Astrocyte (in vitro differentiated cells and primary cell): ENCODE measurements at regions not wholly inside any gene's neighbourhood (a gene's known extent, or its start where the extent isn't known, plus 50 kb on each side); places are given as distances from the start of the nearest gene placed in this dataset.

Experiments
- DNase-seq: peaks from one replicate; pipeline ENCODE4 v3.0.0-alpha.2; 2010; ENCODE audit warnings: low read depth
- FAIRE-seq: peaks from 2 replicates; lab custom pipeline; 2011; peaks lifted over from hg19 to GRCh38; lab: Jason Lieb, UNC
- H2AFZ ChIP-seq: 2 replicates; pipeline ENCODE4 v1.6.0; 2012; ENCODE audit warnings: low read depth, low read length, inconsistent platforms
- H3K27ac ChIP-seq: 2 replicates; pipeline ENCODE4 v1.5.1; 2011; ENCODE audit warnings: low read depth, low read length, inconsistent platforms
- H3K27me3 ChIP-seq: 2 replicates; pipeline ENCODE4 v1.6.0; 2011; ENCODE audit warnings: low read length, inconsistent platforms; ENCODE audit not compliant: insufficient read depth
- H3K36me3 ChIP-seq: 2 replicates; pipeline ENCODE4 v1.5.1; 2011; ENCODE audit warnings: low read length, inconsistent platforms; ENCODE audit not compliant: insufficient read depth
- H3K4me1 ChIP-seq: 2 replicates; pipeline ENCODE4 v1.5.1; 2011; ENCODE audit warnings: low read length, inconsistent platforms; ENCODE audit not compliant: insufficient read depth
- H3K4me2 ChIP-seq: 2 replicates; pipeline ENCODE4 v1.6.0; 2012; ENCODE audit warnings: low read length, inconsistent platforms
- H3K4me3 ChIP-seq: 2 replicates; pipeline ENCODE4 v1.5.1; 2011; ENCODE audit warnings: low read depth, mild to moderate bottlenecking, low read length, inconsistent platforms; ENCODE audit not compliant: insufficient read depth
- H3K79me2 ChIP-seq: 2 replicates; pipeline ENCODE4 v1.6.0; 2012; ENCODE audit warnings: mild to moderate bottlenecking, low read length, inconsistent platforms; ENCODE audit not compliant: insufficient read depth
- H3K9ac ChIP-seq: 2 replicates; pipeline ENCODE4 v1.6.0; 2012; ENCODE audit warnings: mild to moderate bottlenecking, low read length, inconsistent platforms
- H3K9me3 ChIP-seq: 2 replicates; pipeline ENCODE4 v1.5.1; 2012; ENCODE audit warnings: low read depth, mild to moderate bottlenecking, low read length, inconsistent platforms; ENCODE audit not compliant: insufficient read depth
- H4K20me1 ChIP-seq: 2 replicates; pipeline ENCODE4 v1.6.0; 2012; ENCODE audit warnings: low read length, inconsistent platforms; ENCODE audit not compliant: insufficient read depth
- H3K27ac Mint-ChIP-seq: one replicate; pipeline ENCODE4 v1.8.0; 2021; ENCODE audit warnings: mild to moderate bottlenecking, mixed read lengths; ENCODE audit not compliant: unreplicated experiment
- H3K27me3 Mint-ChIP-seq: one replicate; pipeline ENCODE4 v1.8.0; 2021; ENCODE audit warnings: low read depth, mixed read lengths; ENCODE audit not compliant: unreplicated experiment
- H3K36me3 Mint-ChIP-seq: one replicate; pipeline ENCODE4 v1.8.0; 2021; ENCODE audit warnings: low read depth, mixed read lengths; ENCODE audit not compliant: unreplicated experiment
- H3K4me1 Mint-ChIP-seq: one replicate; pipeline ENCODE4 v1.8.0; 2021; ENCODE audit warnings: low read depth, mixed read lengths; ENCODE audit not compliant: unreplicated experiment
- H3K4me3 Mint-ChIP-seq: one replicate; pipeline ENCODE4 v1.8.0; 2021; ENCODE audit warnings: mild to moderate bottlenecking, moderate library complexity, mixed read lengths; ENCODE audit not compliant: unreplicated experiment
- H3K9me3 Mint-ChIP-seq: one replicate; pipeline ENCODE4 v1.8.0; 2021; ENCODE audit warnings: mild to moderate bottlenecking, mixed read lengths; ENCODE audit not compliant: unreplicated experiment
- EZH2 ChIP-seq: IDR thresholded peaks from 2 replicates; pipeline ENCODE4 v1.6.1; 2012; ENCODE audit warnings: mild to moderate bottlenecking, low read length, inconsistent platforms; ENCODE audit not compliant: insufficient read depth
- TF ChIP-seq, protein P1 (sequence below): IDR thresholded peaks from 2 replicates; pipeline ENCODE4 v1.5.1; 2011; ENCODE audit warnings: low read depth, mild to moderate bottlenecking, inconsistent platforms, low read length, moderate library complexity; ENCODE audit not compliant: insufficient read depth

DNA sequence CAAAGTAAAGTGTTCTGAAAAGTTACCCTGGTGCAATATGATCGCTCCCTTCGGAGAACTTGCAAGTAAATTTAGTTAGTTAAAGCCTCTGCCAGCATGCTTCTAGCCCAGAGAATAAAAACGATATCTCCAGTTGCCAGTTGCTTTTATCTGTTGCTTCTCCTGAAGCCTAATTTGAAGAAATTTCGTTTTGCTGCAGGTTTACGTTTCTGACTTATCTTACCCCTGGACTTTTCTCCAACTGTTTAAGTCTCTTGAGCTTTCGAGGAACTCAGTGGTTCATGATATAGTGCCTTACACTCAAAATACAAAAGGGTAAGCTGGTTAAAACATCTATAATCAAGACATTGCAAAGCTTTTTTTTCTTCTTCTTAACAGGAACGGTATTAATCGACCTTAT, 131.1 kb downstream of the FAM161A start:
- H3K27ac ChIP-seq: no peak overlapping the region
- no peaks in the 10 kb centered on the region for H3K27me3 Mint-ChIP-seq
- no peaks in the 10 kb centered on the region for H3K79me2 ChIP-seq
- no peak overlapping the region for H3K9ac ChIP-seq
- H3K4me2 ChIP-seq: no peak overlapping the region
- no peaks in the 10 kb centered on the region for H3K27me3 ChIP-seq
- H3K4me1 ChIP-seq: no peaks in the 10 kb centered on the region
- no peak overlapping the region for H3K4me3 ChIP-seq
- FAIRE-seq (no peak), DNase-seq (no peak)
- H3K9me3 ChIP-seq: no peaks in the 10 kb centered on the region
- H3K36me3 Mint-ChIP-seq: no peaks in the 10 kb centered on the region
- H3K4me1 Mint-ChIP-seq: peaks cover 7% of the 10 kb centered on the region
- no peak overlapping the region for H2AFZ ChIP-seq
- H3K36me3 ChIP-seq: no peaks in the 10 kb centered on the region
- H3K9me3 Mint-ChIP-seq: peaks cover 5% of the 10 kb centered on the region
- no peak overlapping the region for H3K4me3 Mint-ChIP-seq
- no peak overlapping the region for H3K27ac Mint-ChIP-seq
- no peaks in the 10 kb centered on the region for H4K20me1 ChIP-seq
- TF ChIP-seq EZH2: no peak
- TF ChIP-seq, protein P1, sequence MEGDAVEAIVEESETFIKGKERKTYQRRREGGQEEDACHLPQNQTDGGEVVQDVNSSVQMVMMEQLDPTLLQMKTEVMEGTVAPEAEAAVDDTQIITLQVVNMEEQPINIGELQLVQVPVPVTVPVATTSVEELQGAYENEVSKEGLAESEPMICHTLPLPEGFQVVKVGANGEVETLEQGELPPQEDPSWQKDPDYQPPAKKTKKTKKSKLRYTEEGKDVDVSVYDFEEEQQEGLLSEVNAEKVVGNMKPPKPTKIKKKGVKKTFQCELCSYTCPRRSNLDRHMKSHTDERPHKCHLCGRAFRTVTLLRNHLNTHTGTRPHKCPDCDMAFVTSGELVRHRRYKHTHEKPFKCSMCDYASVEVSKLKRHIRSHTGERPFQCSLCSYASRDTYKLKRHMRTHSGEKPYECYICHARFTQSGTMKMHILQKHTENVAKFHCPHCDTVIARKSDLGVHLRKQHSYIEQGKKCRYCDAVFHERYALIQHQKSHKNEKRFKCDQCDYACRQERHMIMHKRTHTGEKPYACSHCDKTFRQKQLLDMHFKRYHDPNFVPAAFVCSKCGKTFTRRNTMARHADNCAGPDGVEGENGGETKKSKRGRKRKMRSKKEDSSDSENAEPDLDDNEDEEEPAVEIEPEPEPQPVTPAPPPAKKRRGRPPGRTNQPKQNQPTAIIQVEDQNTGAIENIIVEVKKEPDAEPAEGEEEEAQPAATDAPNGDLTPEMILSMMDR: no peak

DNA sequence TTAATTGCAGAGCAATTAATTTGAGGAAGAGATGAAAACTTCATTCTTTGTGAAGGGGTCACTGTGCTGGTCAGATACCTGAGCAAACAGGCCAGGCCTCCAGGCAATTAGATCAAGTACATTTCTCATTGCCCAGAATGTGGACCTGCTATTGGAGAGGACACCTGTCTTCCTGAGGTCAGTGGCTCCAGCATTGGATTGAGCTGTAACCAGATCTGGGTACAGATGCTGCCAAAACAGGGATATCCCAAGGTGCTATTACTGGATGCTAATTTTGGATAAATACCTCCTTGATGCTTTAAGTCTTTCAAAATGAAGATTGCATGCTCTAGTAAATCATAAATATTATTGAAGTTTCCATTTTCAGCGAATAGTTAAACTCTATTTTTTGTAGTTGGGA, 131.5 kb downstream of the FAM161A start:
- no peaks in the 10 kb centered on the region for H3K9me3 ChIP-seq
- no peak overlapping the region for H3K4me3 Mint-ChIP-seq
- no peak for FAIRE-seq
- no peak overlapping the region for H2AFZ ChIP-seq
- H3K27ac ChIP-seq: no peak overlapping the region
- no peaks in the 10 kb centered on the region for H3K36me3 ChIP-seq
- H3K27me3 ChIP-seq: no peaks in the 10 kb centered on the region
- H3K4me1 ChIP-seq: no peaks in the 10 kb centered on the region
- no peak overlapping the region for H3K4me2 ChIP-seq
- DNase-seq: no peak
- H4K20me1 ChIP-seq: no peaks in the 10 kb centered on the region
- no peaks in the 10 kb centered on the region for H3K79me2 ChIP-seq
- H3K9ac ChIP-seq: no peak overlapping the region
- H3K4me3 ChIP-seq: no peak overlapping the region
- peaks cover 2% of the 10 kb centered on the region for H3K4me1 Mint-ChIP-seq
- H3K27me3 Mint-ChIP-seq: no peaks in the 10 kb centered on the region
- H3K9me3 Mint-ChIP-seq: peaks cover 2% of the 10 kb centered on the region
- TF ChIP-seq, protein P1: no peak
- no peak for TF ChIP-seq EZH2
- no peaks in the 10 kb centered on the region for H3K36me3 Mint-ChIP-seq
- no peak overlapping the region for H3K27ac Mint-ChIP-seq

DNA sequence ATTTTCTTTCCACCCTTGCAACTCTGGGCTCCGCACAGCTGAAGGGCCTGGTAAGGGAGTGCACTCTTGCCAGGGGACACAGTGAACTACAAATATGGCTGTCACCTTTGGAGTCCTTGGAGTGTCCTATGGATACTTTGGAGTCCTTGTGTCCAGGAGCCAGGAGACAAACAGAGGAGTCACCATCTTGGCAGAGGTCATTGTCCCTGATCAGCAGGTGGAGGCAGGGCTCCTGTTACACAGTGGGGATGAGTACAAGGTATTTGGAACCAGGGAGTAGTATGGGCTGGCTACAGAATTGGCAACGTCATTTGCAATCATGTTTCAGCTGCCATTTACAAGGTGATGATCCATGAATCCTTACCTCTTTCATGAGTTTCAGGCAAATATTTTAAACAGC, 132.5 kb downstream of the FAM161A start:
- TF ChIP-seq, protein P1: no peak
- no peak for TF ChIP-seq EZH2
- no peaks in the 10 kb centered on the region for H3K27me3 ChIP-seq
- no peak overlapping the region for H3K27ac ChIP-seq
- peaks cover 4% of the 10 kb centered on the region for H3K27me3 Mint-ChIP-seq
- no peak for FAIRE-seq
- H3K4me1 Mint-ChIP-seq: peaks cover 2% of the 10 kb centered on the region
- no peak overlapping the region for H3K9ac ChIP-seq
- DNase-seq: no peak
- no peak overlapping the region for H2AFZ ChIP-seq
- no peaks in the 10 kb centered on the region for H3K36me3 ChIP-seq
- H3K27ac Mint-ChIP-seq: no peak overlapping the region
- H4K20me1 ChIP-seq: no peaks in the 10 kb centered on the region
- H3K79me2 ChIP-seq: no peaks in the 10 kb centered on the region
- H3K9me3 Mint-ChIP-seq: no peaks in the 10 kb centered on the region
- H3K36me3 Mint-ChIP-seq: no peaks in the 10 kb centered on the region
- H3K4me1 ChIP-seq: no peaks in the 10 kb centered on the region
- no peak overlapping the region for H3K4me3 Mint-ChIP-seq
- H3K9me3 ChIP-seq: no peaks in the 10 kb centered on the region
- no peak overlapping the region for H3K4me3 ChIP-seq
- H3K4me2 ChIP-seq: no peak overlapping the region
